Prostate gland (tissue), 2 donors: ENCODE measurements at regions not wholly inside any gene's neighbourhood (a gene's known extent, or its start where the extent isn't known, plus 50 kb on each side); places are given as distances from the start of the nearest gene placed in this dataset.

Experiments
- DNase-seq: peaks from one replicate; pipeline ENCODE4 v3.0.0-alpha.2; 2019; ENCODE audit warnings: low spot score
- H3K27ac ChIP-seq, 2 donors: fragments of 200-600 bp; sonication (generic); 2 replicates each; pipeline ENCODE4 v1.5.1; 2017 to 2019
- H3K27me3 ChIP-seq: fragments of 200-600 bp; sonication (generic); replicated peaks from 2 replicates; pipeline ENCODE4 v1.5.1; 2019; ENCODE audit not compliant: insufficient read depth
- H3K36me3 ChIP-seq, 2 donors: fragments of 200-600 bp; sonication (generic); 1 replicate in 1 of 2; 2 replicates in 1 of 2; pipeline versions ENCODE4 v1.5.1 to v1.8.1; 2017 to 2019
- H3K4me1 ChIP-seq: fragments of 200-600 bp; sonication (generic); replicated peaks from 2 replicates; pipeline ENCODE4 v1.5.1; 2019
- H3K4me3 ChIP-seq, 2 donors: fragments of 200-600 bp; sonication (generic); 2 replicates each; pipeline ENCODE4 v1.5.1; 2017 to 2019
- H3K9me3 ChIP-seq: fragments of 200-600 bp; sonication (generic); 2 replicates; pipeline ENCODE4 v1.5.1; 2017
- POLR2A ChIP-seq: fragments of 450-650 bp; IDR thresholded peaks from one replicate; pipeline ENCODE4 v1.6.1; 2016; ENCODE audit warnings: antibody characterized with exemption, mild to moderate bottlenecking
- POLR2AphosphoS5 ChIP-seq: sonication (generic); formaldehyde crosslinking; IDR thresholded peaks from one replicate; pipeline ENCODE4 v1.6.1; 2017; ENCODE audit warnings: antibody characterized with exemption
- WGBS: methylation state at CpG from one replicate; pipeline ENCODE4 v1.1.5; 2018; 5-methylcytosine and 5-hydroxymethylcytosine counted together
- intact Hi-C: fragments of 100-400 bp; cut with DNase I; formaldehyde crosslinking; loops from one replicate; pipeline ENCODE4 v1.14.2; 2022
- TF ChIP-seq, protein P1 (sequence below), 4 experiments: fragments of 200-600 bp in 2 of 4; fragments of 450-650 bp in 2 of 4; sonication (generic) in 2 of 4; IDR thresholded peaks; 1 replicate in 3 of 4; 2 replicates in 1 of 4; pipeline ENCODE4 v1.5.1; 2016 to 2019; ENCODE audit warnings: antibody characterized with exemption in 4 of 4, mild to moderate bottlenecking in 2 of 4, moderate library complexity in 2 of 4

DNA sequence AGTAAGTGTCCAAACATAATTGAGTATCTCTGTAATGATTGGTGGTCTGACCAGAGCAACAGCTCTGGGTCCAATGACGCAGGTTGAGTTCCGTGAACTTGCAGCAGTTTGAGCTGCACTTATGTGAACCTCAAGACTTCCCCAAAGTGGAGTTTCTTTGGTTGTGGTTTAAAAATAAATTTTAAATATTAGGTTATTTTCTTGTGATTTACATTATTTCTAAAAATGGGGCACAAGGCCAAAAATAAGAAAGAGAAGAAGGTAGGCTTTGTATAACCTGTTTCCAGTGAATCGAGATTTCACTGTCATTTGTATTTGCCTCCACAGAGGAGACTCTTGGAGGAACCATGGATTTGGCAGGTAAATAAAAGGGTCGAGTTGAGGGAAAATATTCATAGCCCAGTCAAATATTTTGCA, 166.4 kb upstream of the ZNF217 start:
- intact Hi-C loops: no loop called here
- TF ChIP-seq, protein P1, sequence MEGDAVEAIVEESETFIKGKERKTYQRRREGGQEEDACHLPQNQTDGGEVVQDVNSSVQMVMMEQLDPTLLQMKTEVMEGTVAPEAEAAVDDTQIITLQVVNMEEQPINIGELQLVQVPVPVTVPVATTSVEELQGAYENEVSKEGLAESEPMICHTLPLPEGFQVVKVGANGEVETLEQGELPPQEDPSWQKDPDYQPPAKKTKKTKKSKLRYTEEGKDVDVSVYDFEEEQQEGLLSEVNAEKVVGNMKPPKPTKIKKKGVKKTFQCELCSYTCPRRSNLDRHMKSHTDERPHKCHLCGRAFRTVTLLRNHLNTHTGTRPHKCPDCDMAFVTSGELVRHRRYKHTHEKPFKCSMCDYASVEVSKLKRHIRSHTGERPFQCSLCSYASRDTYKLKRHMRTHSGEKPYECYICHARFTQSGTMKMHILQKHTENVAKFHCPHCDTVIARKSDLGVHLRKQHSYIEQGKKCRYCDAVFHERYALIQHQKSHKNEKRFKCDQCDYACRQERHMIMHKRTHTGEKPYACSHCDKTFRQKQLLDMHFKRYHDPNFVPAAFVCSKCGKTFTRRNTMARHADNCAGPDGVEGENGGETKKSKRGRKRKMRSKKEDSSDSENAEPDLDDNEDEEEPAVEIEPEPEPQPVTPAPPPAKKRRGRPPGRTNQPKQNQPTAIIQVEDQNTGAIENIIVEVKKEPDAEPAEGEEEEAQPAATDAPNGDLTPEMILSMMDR (IDR thresholded peaks at IDR 0.05): no peak
- TF ChIP-seq POLR2A (no peak), POLR2AphosphoS5 (no peak)
- Histone ChIP-seq H3K36me3 (no peaks in the 10 kb centered on the region), H3K4me3 (no peak overlapping the region), H3K4me1 (peaks cover 5% of the 10 kb centered on the region), H3K27me3 (no peaks in the 10 kb centered on the region), H3K9me3 (no peaks in the 10 kb centered on the region), H3K27ac (no peak overlapping the region)
- 69% methylated on average over 4 of the region's 4 CpGs for WGBS
- no peak for DNase-seq

DNA sequence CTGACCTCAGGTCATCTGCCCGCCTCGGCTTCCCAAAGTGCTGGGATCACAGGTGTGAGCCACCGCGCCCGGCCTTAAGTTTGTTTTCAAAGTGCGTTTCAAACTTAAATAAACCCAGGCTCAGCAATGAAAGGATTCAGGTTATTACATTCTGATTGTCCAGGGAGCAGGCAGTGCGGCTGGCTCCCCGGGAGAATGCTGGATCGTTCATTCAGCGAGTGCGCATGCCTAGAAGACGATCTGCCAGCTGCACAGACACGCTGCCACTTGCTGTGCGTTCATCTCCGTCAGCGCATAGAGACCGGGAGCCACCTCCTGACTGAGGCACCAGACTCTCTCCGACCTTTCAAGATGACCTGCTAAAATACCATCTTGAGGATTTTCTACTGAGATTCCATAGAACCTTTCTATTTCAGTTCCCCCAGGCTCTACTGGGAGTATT, 163.9 kb upstream of the ZNF217 start:
- intact Hi-C loops: no loop called here
- peak; percentile 60 for TF ChIP-seq POLR2AphosphoS5
- TF ChIP-seq POLR2A: no peak
- TF ChIP-seq, protein P1 (IDR thresholded peaks at IDR 0.05): no peak

DNA sequence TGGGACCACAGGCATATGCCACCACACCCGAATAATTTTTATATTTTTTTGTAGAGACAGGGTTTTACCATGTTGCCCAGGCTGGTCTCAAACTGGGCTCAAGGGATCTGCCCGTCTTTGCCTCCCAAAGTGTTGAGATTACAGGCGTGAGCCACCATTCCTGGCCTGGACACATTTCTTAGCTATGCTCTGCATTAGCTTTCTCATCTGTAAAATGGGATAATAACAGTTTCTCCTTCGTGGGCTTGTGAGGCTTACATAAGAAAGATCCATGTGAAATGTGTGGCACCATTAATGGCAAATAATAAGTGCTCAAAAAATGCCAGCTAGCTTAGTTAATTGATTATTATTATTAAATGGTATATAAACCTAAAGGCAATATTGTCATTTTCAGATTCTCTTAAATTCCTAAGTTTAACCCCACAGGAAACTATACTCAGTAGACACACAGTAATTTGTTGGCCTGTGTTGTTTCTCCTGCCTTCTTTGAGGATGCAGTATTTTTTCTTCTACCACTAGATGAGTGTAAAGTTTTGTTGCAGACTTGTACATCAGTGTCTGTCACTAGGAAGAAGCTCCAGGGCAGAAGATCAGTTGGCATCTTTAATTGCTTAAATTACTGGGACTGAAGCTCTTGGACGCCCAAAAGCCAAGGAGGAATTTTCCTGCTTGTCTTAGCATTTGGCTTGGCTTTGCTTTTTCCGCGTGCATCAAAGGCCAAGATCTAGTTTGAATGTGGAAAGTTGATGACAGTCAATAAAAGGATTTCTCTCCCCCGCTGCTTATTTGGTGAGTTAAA, 162.3 kb upstream of the ZNF217 start:
- Histone ChIP-seq H3K27ac (no peak overlapping the region), H3K36me3 (no peaks in the 10 kb centered on the region), H3K4me1 (peaks cover 8% of the 10 kb centered on the region), H3K27me3 (no peaks in the 10 kb centered on the region), H3K9me3 (no peaks in the 10 kb centered on the region), H3K4me3 (no peak overlapping the region)
- TF ChIP-seq, protein P1 (IDR thresholded peaks at IDR 0.05): no peak
- TF ChIP-seq POLR2A: no peak
- no peak for TF ChIP-seq POLR2AphosphoS5
- no peak for DNase-seq
- intact Hi-C loops: no loop called here
- 88% methylated on average over 8 of the region's 8 CpGs for WGBS

More for the DNA sequence above, 163.9 kb upstream of the ZNF217 start:
- DNase-seq: peak; percentile 76
- H3K27ac ChIP-seq: peak overlapping the region; percentile 53 to 55
- no peaks in the 10 kb centered on the region for H3K36me3 ChIP-seq
- H3K4me1 ChIP-seq: no peaks in the 10 kb centered on the region
- no peaks in the 10 kb centered on the region for H3K9me3 ChIP-seq
- WGBS: 59% methylated on average over 18 of the region's 18 CpGs
- no peaks in the 10 kb centered on the region for H3K27me3 ChIP-seq
- H3K4me3 ChIP-seq: no peak overlapping the region

DNA sequence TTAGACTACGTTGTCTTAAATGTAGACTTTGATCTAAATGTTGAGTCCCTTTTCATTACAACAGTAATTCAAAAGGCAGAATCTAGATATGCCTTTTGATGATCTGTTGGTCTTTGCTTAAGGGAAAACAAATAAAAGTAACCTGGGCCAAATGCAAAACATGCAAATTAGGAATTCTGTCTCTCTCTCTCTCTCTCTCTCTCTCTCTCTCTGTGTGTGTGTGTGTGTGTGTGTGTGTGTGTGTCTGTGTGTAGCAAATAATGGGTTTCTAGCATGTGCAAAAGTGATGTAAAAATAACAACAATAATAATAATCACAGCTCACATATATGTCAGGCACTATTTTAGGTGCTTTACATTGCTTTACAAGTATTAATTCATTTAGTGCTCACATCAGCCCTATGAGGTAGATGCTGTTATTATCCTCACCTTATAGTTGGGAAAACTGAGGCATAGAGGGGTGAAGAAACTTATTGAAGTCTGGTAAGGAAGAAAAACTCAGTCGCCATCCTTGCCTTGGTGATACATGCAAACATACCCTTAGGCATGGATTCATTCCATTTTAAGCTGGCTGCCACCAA, 160.3 kb upstream of the ZNF217 start:
- 59% methylated on average over 2 of the region's 2 CpGs for whole genome bisulfite sequencing
- no peak overlapping the region for H3K4me3 ChIP-seq
- intact Hi-C loops: no loop called here
- H3K27ac ChIP-seq: peak overlapping the region in 1 of 2 donors; percentile 35
- no peak for TF ChIP-seq POLR2A
- no peak for TF ChIP-seq POLR2AphosphoS5
- TF ChIP-seq, protein P1 (IDR thresholded peaks at IDR 0.05): no peak
- DNase-seq: no peak
- H3K36me3 ChIP-seq: no peaks in the 10 kb centered on the region
- no peaks in the 10 kb centered on the region for H3K9me3 ChIP-seq
- H3K4me1 ChIP-seq: peaks cover 8% of the 10 kb centered on the region
- H3K27me3 ChIP-seq: no peaks in the 10 kb centered on the region
